Kidney (tissue), 13 donors: ENCODE measurements at regions not wholly inside any gene's neighbourhood (a gene's known extent, or its start where the extent isn't known, plus 50 kb on each side); places are given as distances from the start of the nearest gene placed in this dataset.
"Not testable (repeated sequence)": the region's sequence is repeated elsewhere in the genome, so short reads cannot be mapped to it uniquely, and the experiment has no call there.

ENCODE experiments used
- DNase-seq, 5 donors: peaks; one replicate each; pipeline ENCODE4 v3.0.0-alpha.2; 2013 to 2020
- FAIRE-seq: peaks from 2 replicates; lab custom pipeline; 2012; peaks lifted over from hg19 to GRCh38; lab: Jason Lieb, UNC
- H3K27ac ChIP-seq, 2 donors: one replicate each; pipeline ENCODE4 v1.7.0; 2013; ENCODE audit warnings: low read depth in 2 of 2, low read length in 2 of 2, inconsistent platforms in 1 of 2
- H3K27me3 ChIP-seq: one replicate; pipeline ENCODE4 v1.7.1; 2013; ENCODE audit warnings: low read length, inconsistent platforms; ENCODE audit not compliant: control insufficient read depth, insufficient read depth
- H3K36me3 ChIP-seq, 3 donors: one replicate each; pipeline versions ENCODE4 v1.7.0 to v1.7.1; 2013; ENCODE audit warnings: low read length in 3 of 3, control low read depth in 1 of 3, inconsistent platforms in 1 of 3; ENCODE audit not compliant: insufficient read depth in 3 of 3, control insufficient read depth in 2 of 3
- H3K4me1 ChIP-seq, 3 donors: one replicate each; pipeline versions ENCODE4 v1.7.0 to v1.7.1; 2013; ENCODE audit warnings: low read length in 3 of 3, inconsistent platforms in 1 of 3, low read depth in 1 of 3; ENCODE audit not compliant: control insufficient read depth in 2 of 3, insufficient read depth in 2 of 3
- H3K4me3 ChIP-seq, 3 donors: one replicate each; pipeline versions ENCODE4 v1.7.0 to v1.8.1; 2013; ENCODE audit warnings: low read length in 3 of 3, control low read depth in 1 of 3, inconsistent platforms in 1 of 3
- H3K9ac ChIP-seq, 3 donors: one replicate each; pipeline versions ENCODE4 v1.7.0 to v1.7.1; 2013; ENCODE audit warnings: low read length in 3 of 3, control low read depth in 1 of 3, inconsistent platforms in 1 of 3
- H3K9me3 ChIP-seq, 3 donors: one replicate each; pipeline versions ENCODE4 v1.7.0 to v1.7.1; 2013; ENCODE audit warnings: low read length in 3 of 3, control low read depth in 1 of 3, inconsistent platforms in 1 of 3; ENCODE audit not compliant: control insufficient read depth in 2 of 3, insufficient read depth in 1 of 3
- CTCF ChIP-seq: IDR thresholded peaks from 3 replicates; pipeline ENCODE4 v1.5.1; 2012; ENCODE audit warnings: mild to moderate bottlenecking, moderate library complexity, borderline replicate concordance; ENCODE audit not compliant: insufficient read depth; ENCODE audit errors: extremely low read depth
- intact Hi-C: fragments of 100-400 bp; cut with DNase I; formaldehyde crosslinking; loops from one replicate; pipeline ENCODE4 v1.11.1; 2022
- donor health status: control.
- donor health status: control.
- donor health status: control.
- donor health status: control.
- donor health status: control.
- donor health status: DM: yes; HTN: yes; CAD: no.
- donor health status: Normal renal cell carcinoma (clear cell type).

GRCh38 chr11:34805937-34806336, 110.2 kb downstream of the APIP start:
- no peak overlapping the region for H3K4me3 ChIP-seq
- intact Hi-C loops = no loop called here
- FAIRE-seq (no peak), DNase-seq (no peak)
- H3K27ac ChIP-seq = no peak overlapping the region
- H3K27me3 ChIP-seq = no peaks in the 10 kb centered on the region
- no peak overlapping the region for H3K9ac ChIP-seq
- no peaks in the 10 kb centered on the region for H3K9me3 ChIP-seq
- H3K4me1 ChIP-seq = no peaks in the 10 kb centered on the region
- no peaks in the 10 kb centered on the region for H3K36me3 ChIP-seq
- TF ChIP-seq CTCF = no peak

DNA sequence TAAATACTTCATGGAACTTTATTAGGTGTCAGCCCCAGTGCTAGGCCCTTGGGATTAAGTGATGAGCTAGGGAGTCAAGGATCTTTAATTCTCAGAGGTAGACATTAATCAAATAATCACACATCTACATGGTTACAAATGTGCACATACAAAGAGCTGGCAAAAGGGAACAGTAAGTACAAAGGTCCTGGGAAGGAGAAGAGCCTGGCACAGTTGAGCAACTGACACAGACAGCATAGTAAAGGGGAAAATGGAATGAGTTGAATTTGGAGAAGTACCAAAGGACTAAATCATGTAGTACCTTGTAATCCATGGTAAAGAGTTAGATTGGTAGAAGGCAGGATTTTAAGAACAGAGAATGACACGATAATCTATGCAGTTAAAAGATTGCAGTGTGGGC, 116.3 kb downstream of the APIP start:
- H3K4me1 ChIP-seq = no peaks in the 10 kb centered on the region

GRCh38 chr11:34798985-34799384, 117.2 kb downstream of the APIP start:
- no peak for FAIRE-seq
- H3K9me3 ChIP-seq = no peaks in the 10 kb centered on the region
- H3K4me1 ChIP-seq = no peaks in the 10 kb centered on the region
- no peak for DNase-seq
- no peak overlapping the region for H3K9ac ChIP-seq
- intact Hi-C loops = no loop called here
- H3K4me3 ChIP-seq = no peak overlapping the region
- no peaks in the 10 kb centered on the region for H3K36me3 ChIP-seq
- no peak overlapping the region for H3K27ac ChIP-seq
- TF ChIP-seq CTCF = no peak
- no peaks in the 10 kb centered on the region for H3K27me3 ChIP-seq

More for the DNA sequence above, 116.3 kb downstream of the APIP start:
- Histone ChIP-seq H3K27me3 (no peaks in the 10 kb centered on the region), H3K9me3 (no peaks in the 10 kb centered on the region), H3K36me3 (no peaks in the 10 kb centered on the region), H3K4me3 (no peak overlapping the region), H3K9ac (no peak overlapping the region), H3K27ac (no peak overlapping the region)
- TF ChIP-seq CTCF = no peak
- no peak for FAIRE-seq
- intact Hi-C loops = no loop called here
- DNase-seq = no peak

- H3K27ac ChIP-seq, H3K27me3 ChIP-seq, H3K9ac ChIP-seq, H3K36me3 ChIP-seq, H3K9me3 ChIP-seq, FAIRE-seq, intact Hi-C loops, DNase-seq, H3K4me3 ChIP-seq, H3K4me1 ChIP-seq: not testable (repeated sequence)
Measured at GRCh38 chr11:34797497-34797896, 118.7 kb downstream of the APIP start.
